Subcutaneous abdominal adipose tissue (tissue), 5 donors: ENCODE measurements at regions not wholly inside any gene's neighbourhood (a gene's known extent, or its start where the extent isn't known, plus 50 kb on each side); places are given as distances from the start of the nearest gene placed in this dataset.
"Not testable (repeated sequence)": the region's sequence is repeated elsewhere in the genome, so short reads cannot be mapped to it uniquely, and the experiment has no call there.

Experiments
- H3K27ac ChIP-seq: one replicate; pipeline ENCODE4 v1.7.0; 2013; ENCODE audit warnings: low read depth, mild to moderate bottlenecking, inconsistent platforms, low read length, moderate library complexity
- H3K27me3 ChIP-seq, 5 donors: one replicate each; pipeline ENCODE4 v1.7.0; 2013; ENCODE audit warnings: low read length in 5 of 5, inconsistent platforms in 1 of 5; ENCODE audit not compliant: control insufficient read depth in 5 of 5, insufficient read depth in 4 of 5
- H3K36me3 ChIP-seq, 5 donors: one replicate each; pipeline ENCODE4 v1.7.0; 2013; ENCODE audit warnings: low read length in 5 of 5; ENCODE audit not compliant: control insufficient read depth in 5 of 5, insufficient read depth in 5 of 5
- H3K4me1 ChIP-seq, 5 donors: one replicate each; pipeline ENCODE4 v1.7.0; 2013; ENCODE audit warnings: low read length in 5 of 5, mild to moderate bottlenecking in 3 of 5, moderate library complexity in 1 of 5; ENCODE audit not compliant: control insufficient read depth in 5 of 5, insufficient read depth in 5 of 5
- H3K4me3 ChIP-seq, 5 donors: one replicate each; pipeline ENCODE4 v1.7.0; 2013; ENCODE audit warnings: low read length in 5 of 5, low read depth in 1 of 5
- H3K9ac ChIP-seq, 5 donors: one replicate each; pipeline ENCODE4 v1.7.0; 2013; ENCODE audit warnings: low read length in 5 of 5, mild to moderate bottlenecking in 4 of 5, moderate library complexity in 3 of 5
- H3K9me3 ChIP-seq, 5 donors: one replicate each; pipeline ENCODE4 v1.7.0; 2013; ENCODE audit warnings: low read length in 5 of 5; ENCODE audit not compliant: control insufficient read depth in 5 of 5
- donor health status: healthy.
- donor health status: healthy.
- donor health status: healthy.
- donor health status: healthy.
- donor health status: healthy.

- H3K27me3 ChIP-seq = no peaks in the 10 kb centered on the region
- no peak overlapping the region for H3K9ac ChIP-seq
- H3K9me3 ChIP-seq = peaks cover 0 to 3% (median 0%) of the 10 kb centered on the region in 5 donors
- H3K4me3 ChIP-seq = no peak overlapping the region
- no peak overlapping the region for H3K27ac ChIP-seq
- no peaks in the 10 kb centered on the region for H3K4me1 ChIP-seq
- H3K36me3 ChIP-seq = no peaks in the 10 kb centered on the region
Measured at GRCh38 chr18:28287146-28287545, 110.2 kb upstream of the CDH2 start.

GRCh38 chr18:28284132-28284531 lies 107.2 kb upstream of the CDH2 start:
- no peak overlapping the region for H3K4me3 ChIP-seq

GRCh38 chr18:28281400-28281799 lies 104.5 kb upstream of the CDH2 start:
- H3K36me3 ChIP-seq = no peaks in the 10 kb centered on the region
- no peak overlapping the region for H3K9ac ChIP-seq

More at GRCh38 chr18:28284132-28284531, 107.2 kb upstream of the CDH2 start:
- no peaks in the 10 kb centered on the region for H3K4me1 ChIP-seq
- no peaks in the 10 kb centered on the region for H3K36me3 ChIP-seq
- no peaks in the 10 kb centered on the region for H3K27me3 ChIP-seq
- peaks cover 0 to 5% (median 0%) of the 10 kb centered on the region in 5 donors for H3K9me3 ChIP-seq
- no peak overlapping the region for H3K27ac ChIP-seq
- no peak overlapping the region for H3K9ac ChIP-seq

GRCh38 chr18:28269750-28270149 lies 92.8 kb upstream of the CDH2 start:
- Histone ChIP-seq H3K27ac (no peak overlapping the region), H3K9ac (no peak overlapping the region), H3K4me1 (no peaks in the 10 kb centered on the region), H3K4me3 (no peak overlapping the region), H3K36me3 (no peaks in the 10 kb centered on the region), H3K27me3 (no peaks in the 10 kb centered on the region), H3K9me3 (no peaks in the 10 kb centered on the region)

More at GRCh38 chr18:28281400-28281799, 104.5 kb upstream of the CDH2 start:
- Histone ChIP-seq H3K27ac (no peak overlapping the region), H3K9me3 (peaks cover 0 to 5% (median 0%) of the 10 kb centered on the region in 5 donors), H3K27me3 (no peaks in the 10 kb centered on the region), H3K4me3 (no peak overlapping the region), H3K4me1 (no peaks in the 10 kb centered on the region)

- no peak overlapping the region for H3K4me3 ChIP-seq
- H3K9ac ChIP-seq = no peak overlapping the region
Measured at GRCh38 chr18:28267878-28268625, 91.1 kb upstream of the CDH2 start.

GRCh38 chr18:28267276-28267675 lies 90.3 kb upstream of the CDH2 start:
- Histone ChIP-seq H3K4me1 (no peaks in the 10 kb centered on the region), H3K9ac (no peak overlapping the region), H3K36me3 (no peaks in the 10 kb centered on the region), H3K27me3 (no peaks in the 10 kb centered on the region), H3K27ac (no peak overlapping the region), H3K9me3 (no peaks in the 10 kb centered on the region), H3K4me3 (no peak overlapping the region)

More at GRCh38 chr18:28267878-28268625, 91.1 kb upstream of the CDH2 start:
- Histone ChIP-seq H3K27ac (no peak overlapping the region), H3K27me3 (no peaks in the 10 kb centered on the region), H3K36me3 (no peaks in the 10 kb centered on the region), H3K9me3 (no peaks in the 10 kb centered on the region), H3K4me1 (no peaks in the 10 kb centered on the region)

- H3K27me3 ChIP-seq = no peaks in the 10 kb centered on the region
- no peak overlapping the region for H3K4me3 ChIP-seq
- H3K27ac ChIP-seq = no peak overlapping the region
- H3K9ac ChIP-seq = no peak overlapping the region
- no peaks in the 10 kb centered on the region for H3K9me3 ChIP-seq
- no peaks in the 10 kb centered on the region for H3K36me3 ChIP-seq
- H3K4me1 ChIP-seq = no peaks in the 10 kb centered on the region
Measured at GRCh38 chr18:28256166-28256565, 79.2 kb upstream of the CDH2 start.

GRCh38 chr18:28248653-28249052 lies 71.7 kb upstream of the CDH2 start:
- H3K4me1 ChIP-seq = no peaks in the 10 kb centered on the region
- H3K36me3 ChIP-seq = no peaks in the 10 kb centered on the region
- H3K27ac ChIP-seq = no peak overlapping the region
- no peaks in the 10 kb centered on the region for H3K27me3 ChIP-seq
- no peaks in the 10 kb centered on the region for H3K9me3 ChIP-seq
- H3K4me3 ChIP-seq = no peak overlapping the region
- no peak overlapping the region for H3K9ac ChIP-seq

- not testable (repeated sequence) for H3K27ac ChIP-seq, H3K4me3 ChIP-seq, H3K4me1 ChIP-seq, H3K36me3 ChIP-seq, H3K27me3 ChIP-seq, H3K9ac ChIP-seq, H3K9me3 ChIP-seq
Measured at GRCh38 chr18:28240626-28241025, 63.7 kb upstream of the CDH2 start.

- Histone ChIP-seq H3K9me3 (no peaks in the 10 kb centered on the region), H3K4me1 (no peaks in the 10 kb centered on the region), H3K27ac (no peak overlapping the region), H3K9ac (no peak overlapping the region), H3K4me3 (no peak overlapping the region), H3K36me3 (no peaks in the 10 kb centered on the region), H3K27me3 (no peaks in the 10 kb centered on the region)
Measured at GRCh38 chr18:28236487-28236886, 59.6 kb upstream of the CDH2 start.
